Heart left ventricle (tissue), 13 donors: ENCODE measurements at regions not wholly inside any gene's neighbourhood (a gene's known extent, or its start where the extent isn't known, plus 50 kb on each side); places are given as distances from the start of the nearest gene placed in this dataset.

Source experiments
- POLR2A ChIP-seq, 2 donors: fragments of 450-650 bp; IDR thresholded peaks; one replicate each; pipeline ENCODE4 v1.6.1; 2017; ENCODE audit warnings: antibody characterized with exemption in 2 of 2, mild to moderate bottlenecking in 2 of 2, moderate library complexity in 2 of 2
- TF ChIP-seq, protein P1 (sequence below), 12 donors: fragments of 200-600 bp; sonication (generic) in 4 of 12; IDR thresholded peaks; one replicate each; pipeline versions ENCODE4 v1.5.0 to v1.8.0; 2018 to 2022; ENCODE audit warnings: antibody characterized with exemption in 12 of 12, mild to moderate bottlenecking in 5 of 12
- donor health status: ischemic (EF 13 %, LVEDD 7.1; RV severe dilation, severe dysfunction).
- donor health status: DM: no; HTN: yes; CAD: no.
- donor health status: DM: no; HTN: no; CAD: no.
- donor health status: ischemic (EF 25% LVEDD 6.9; RV normal size, moderate dysfunction).
- donor health status: ischemic (EF 25% LVEDD 5.7; RV mildly dilated, moderate dysfunction).
- donor health status: ischemic (EF 35%, LVEDD 5.7; RV mildly dilated, moderate dysfunction).
- donor health status: nonischemic (EF 11% LVEDD 7.7; RV severe dilation, severe dysfunction).
- donor health status: DM: yes; HTN: yes; CAD: no.
- donor health status: PGD.
- donor health status: ischemic (EF 29% LVEDD 5.4; RV normal size, mild dysfunction).
- donor health status: nonischemic (EF 23%, LVEDD 6.1; RV moderate dilation, normal function).

DNA sequence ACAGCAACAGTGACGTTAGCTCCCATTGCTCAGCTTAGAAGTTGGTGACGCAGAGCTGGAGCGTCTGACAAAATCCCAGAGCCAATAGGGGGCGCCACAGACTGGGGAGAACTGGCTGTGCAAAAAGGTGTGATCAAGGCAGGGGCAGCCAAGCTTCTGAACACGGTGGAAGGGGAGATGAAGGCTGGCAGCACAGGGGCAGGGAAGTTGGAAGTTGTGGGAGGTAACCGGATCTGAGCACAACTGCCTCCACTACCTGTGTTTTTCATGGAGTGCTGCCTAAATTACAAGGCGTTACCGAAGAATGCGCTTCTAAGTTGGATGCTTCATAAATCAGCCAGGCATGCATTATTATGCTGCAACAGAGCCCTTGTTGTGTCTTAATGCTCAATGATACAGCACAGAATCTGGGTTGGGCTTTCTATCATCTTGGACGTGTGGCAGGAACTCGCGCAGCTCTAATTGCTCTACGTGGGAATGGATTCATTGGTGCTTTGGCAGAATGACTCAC is 370.0 kb downstream of the SLC4A3 start:
- TF ChIP-seq, protein P1, sequence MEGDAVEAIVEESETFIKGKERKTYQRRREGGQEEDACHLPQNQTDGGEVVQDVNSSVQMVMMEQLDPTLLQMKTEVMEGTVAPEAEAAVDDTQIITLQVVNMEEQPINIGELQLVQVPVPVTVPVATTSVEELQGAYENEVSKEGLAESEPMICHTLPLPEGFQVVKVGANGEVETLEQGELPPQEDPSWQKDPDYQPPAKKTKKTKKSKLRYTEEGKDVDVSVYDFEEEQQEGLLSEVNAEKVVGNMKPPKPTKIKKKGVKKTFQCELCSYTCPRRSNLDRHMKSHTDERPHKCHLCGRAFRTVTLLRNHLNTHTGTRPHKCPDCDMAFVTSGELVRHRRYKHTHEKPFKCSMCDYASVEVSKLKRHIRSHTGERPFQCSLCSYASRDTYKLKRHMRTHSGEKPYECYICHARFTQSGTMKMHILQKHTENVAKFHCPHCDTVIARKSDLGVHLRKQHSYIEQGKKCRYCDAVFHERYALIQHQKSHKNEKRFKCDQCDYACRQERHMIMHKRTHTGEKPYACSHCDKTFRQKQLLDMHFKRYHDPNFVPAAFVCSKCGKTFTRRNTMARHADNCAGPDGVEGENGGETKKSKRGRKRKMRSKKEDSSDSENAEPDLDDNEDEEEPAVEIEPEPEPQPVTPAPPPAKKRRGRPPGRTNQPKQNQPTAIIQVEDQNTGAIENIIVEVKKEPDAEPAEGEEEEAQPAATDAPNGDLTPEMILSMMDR (IDR thresholded peaks at IDR 0.05): peak in 9 of 12 donors; percentile 12 to 47 (median 35)
- TF ChIP-seq POLR2A (IDR thresholded peaks at IDR 0.05): no peak
